Esophagus muscularis mucosa (tissue), 4 donors: ENCODE measurements at regions not wholly inside any gene's neighbourhood (a gene's known extent, or its start where the extent isn't known, plus 50 kb on each side); places are given as distances from the start of the nearest gene placed in this dataset.

ENCODE experiments used
- DNase-seq: peaks from one replicate; pipeline ENCODE4 v3.0.0-alpha.2; 2017; ENCODE audit errors: extremely low spot score
- H3K27ac ChIP-seq, 4 donors: fragments of 200-600 bp; sonication (generic); replicated peaks in 1 of 4; 1 replicate in 3 of 4; 2 replicates in 1 of 4; pipeline ENCODE4 v1.5.1; 2016 to 2019; ENCODE audit warnings: mild to moderate bottlenecking in 1 of 4
- H3K27me3 ChIP-seq, 4 donors: fragments of 200-600 bp; sonication (generic); one replicate each; pipeline versions ENCODE4 v1.5.1 to v1.6.0; 2016 to 2019
- H3K36me3 ChIP-seq, 4 donors: fragments of 200-600 bp; sonication (generic); one replicate each; pipeline ENCODE4 v1.5.1; 2016 to 2019
- H3K4me1 ChIP-seq, 4 donors: fragments of 200-600 bp; sonication (generic); one replicate each; pipeline ENCODE4 v1.5.1; 2016 to 2019
- H3K4me3 ChIP-seq, 4 donors: fragments of 200-600 bp; sonication (generic); 1 replicate in 2 of 4; 2 replicates in 2 of 4; pipeline ENCODE4 v1.5.1; 2016 to 2019; ENCODE audit warnings: mild to moderate bottlenecking in 4 of 4, moderate library complexity in 1 of 4
- H3K9me3 ChIP-seq, 4 donors: fragments of 200-600 bp; sonication (generic); 1 replicate in 3 of 4; 2 replicates in 1 of 4; pipeline ENCODE4 v1.5.1; 2016 to 2019
- CTCF ChIP-seq, 3 experiments: fragments of 200-600 bp in 2 of 3; fragments of 450-650 bp in 1 of 3; sonication (generic) in 2 of 3; IDR thresholded peaks; one replicate each; pipeline ENCODE4 v1.5.1; 2017 to 2019; ENCODE audit warnings: antibody characterized with exemption in 3 of 3, mild to moderate bottlenecking in 2 of 3, moderate library complexity in 1 of 3
- EP300 ChIP-seq: sonication (generic); formaldehyde crosslinking; IDR thresholded peaks from one replicate; pipeline ENCODE4 v1.6.1; 2017; ENCODE audit warnings: antibody characterized with exemption
- POLR2A ChIP-seq: fragments of 450-650 bp; IDR thresholded peaks from one replicate; pipeline ENCODE4 v1.6.1; 2017; ENCODE audit warnings: antibody characterized with exemption, moderate library complexity, mild to moderate bottlenecking, low read depth
- POLR2AphosphoS5 ChIP-seq, 2 donors: sonication (generic); formaldehyde crosslinking; IDR thresholded peaks; one replicate each; pipeline ENCODE4 v1.6.1; 2017; ENCODE audit warnings: antibody characterized with exemption in 2 of 2
- WGBS: methylation state at CpG from one replicate; pipeline ENCODE4 v1.1.5; 2018; 5-methylcytosine and 5-hydroxymethylcytosine counted together
- intact Hi-C: fragments of 100-400 bp; cut with DNase I; formaldehyde crosslinking; loops from one replicate; pipeline ENCODE4 v1.15.1; 2023

GRCh38 chr1:5711956-5712645 is 280.1 kb downstream of the NPHP4 start:
- WGBS: 94% methylated on average over 45 of the region's 45 CpGs
- H3K27me3 ChIP-seq: peaks cover 0 to 71% (median 0%) of the 10 kb centered on the region in 4 donors
- intact Hi-C loops: no loop called here
- peaks cover 0 to 14% (median 12%) of the 10 kb centered on the region in 4 donors for H3K9me3 ChIP-seq
- TF ChIP-seq POLR2AphosphoS5 (IDR thresholded peaks at IDR 0.05): no peak
- no peak for TF ChIP-seq CTCF (IDR thresholded peaks at IDR 0.05)
- TF ChIP-seq EP300: no peak
- TF ChIP-seq POLR2A: no peak
- H3K36me3 ChIP-seq: no peaks in the 10 kb centered on the region
- H3K27ac ChIP-seq: no peak overlapping the region
- H3K4me3 ChIP-seq: no peak overlapping the region
- H3K4me1 ChIP-seq: no peaks in the 10 kb centered on the region
- no peak for DNase-seq

GRCh38 chr1:5711079-5711478 is 281.1 kb downstream of the NPHP4 start:
- intact Hi-C loops: no loop called here
- Histone ChIP-seq H3K36me3 (no peaks in the 10 kb centered on the region), H3K4me3 (no peak overlapping the region), H3K27ac (no peak overlapping the region), H3K4me1 (no peaks in the 10 kb centered on the region), H3K9me3 (peaks cover 0 to 14% (median 10%) of the 10 kb centered on the region in 4 donors), H3K27me3 (peaks cover 0 to 64% (median 0%) of the 10 kb centered on the region in 4 donors)
- DNase-seq: no peak
- TF ChIP-seq EP300 (no peak), POLR2A (no peak), CTCF (IDR thresholded peaks at IDR 0.05) (no peak), POLR2AphosphoS5 (IDR thresholded peaks at IDR 0.05) (no peak)
- 76% methylated on average over 6 of the region's 7 CpGs for WGBS

- Histone ChIP-seq H3K4me3 (no peak overlapping the region), H3K27ac (no peak overlapping the region), H3K27me3 (peaks cover 0 to 60% (median 0%) of the 10 kb centered on the region in 4 donors), H3K4me1 (no peaks in the 10 kb centered on the region), H3K36me3 (no peaks in the 10 kb centered on the region), H3K9me3 (peaks cover 0 to 3% (median 1%) of the 10 kb centered on the region in 4 donors)
- 79% methylated on average over 3 of the region's 3 CpGs for WGBS
- intact Hi-C loops: no loop called here
- DNase-seq: no peak
- TF ChIP-seq POLR2A: no peak
- no peak for TF ChIP-seq EP300
- no peak for TF ChIP-seq POLR2AphosphoS5 (IDR thresholded peaks at IDR 0.05)
- no peak for TF ChIP-seq CTCF (IDR thresholded peaks at IDR 0.05)
Measured at GRCh38 chr1:5709976-5710375, 282.2 kb downstream of the NPHP4 start.

- no peak for TF ChIP-seq EP300
- TF ChIP-seq CTCF (IDR thresholded peaks at IDR 0.05): no peak
- Histone ChIP-seq H3K4me3 (no peak overlapping the region), H3K36me3 (no peaks in the 10 kb centered on the region), H3K27me3 (peaks cover 0 to 58% (median 0%) of the 10 kb centered on the region in 4 donors), H3K27ac (no peak overlapping the region), H3K4me1 (no peaks in the 10 kb centered on the region), H3K9me3 (no peaks in the 10 kb centered on the region)
- WGBS: 44% methylated on average over 5 of the region's 6 CpGs
- intact Hi-C loops: no loop called here
- DNase-seq: no peak
Measured at GRCh38 chr1:5709461-5709975, 282.7 kb downstream of the NPHP4 start.
